Iris pigment epithelial cell (primary cell): ENCODE measurements at regions not wholly inside any gene's neighbourhood (a gene's known extent, or its start where the extent isn't known, plus 50 kb on each side); places are given as distances from the start of the nearest gene placed in this dataset.

Experiments
- DNase-seq: peaks from one replicate; pipeline ENCODE4 v3.0.0-alpha.2; 2011; ENCODE audit warnings: low read depth

DNA sequence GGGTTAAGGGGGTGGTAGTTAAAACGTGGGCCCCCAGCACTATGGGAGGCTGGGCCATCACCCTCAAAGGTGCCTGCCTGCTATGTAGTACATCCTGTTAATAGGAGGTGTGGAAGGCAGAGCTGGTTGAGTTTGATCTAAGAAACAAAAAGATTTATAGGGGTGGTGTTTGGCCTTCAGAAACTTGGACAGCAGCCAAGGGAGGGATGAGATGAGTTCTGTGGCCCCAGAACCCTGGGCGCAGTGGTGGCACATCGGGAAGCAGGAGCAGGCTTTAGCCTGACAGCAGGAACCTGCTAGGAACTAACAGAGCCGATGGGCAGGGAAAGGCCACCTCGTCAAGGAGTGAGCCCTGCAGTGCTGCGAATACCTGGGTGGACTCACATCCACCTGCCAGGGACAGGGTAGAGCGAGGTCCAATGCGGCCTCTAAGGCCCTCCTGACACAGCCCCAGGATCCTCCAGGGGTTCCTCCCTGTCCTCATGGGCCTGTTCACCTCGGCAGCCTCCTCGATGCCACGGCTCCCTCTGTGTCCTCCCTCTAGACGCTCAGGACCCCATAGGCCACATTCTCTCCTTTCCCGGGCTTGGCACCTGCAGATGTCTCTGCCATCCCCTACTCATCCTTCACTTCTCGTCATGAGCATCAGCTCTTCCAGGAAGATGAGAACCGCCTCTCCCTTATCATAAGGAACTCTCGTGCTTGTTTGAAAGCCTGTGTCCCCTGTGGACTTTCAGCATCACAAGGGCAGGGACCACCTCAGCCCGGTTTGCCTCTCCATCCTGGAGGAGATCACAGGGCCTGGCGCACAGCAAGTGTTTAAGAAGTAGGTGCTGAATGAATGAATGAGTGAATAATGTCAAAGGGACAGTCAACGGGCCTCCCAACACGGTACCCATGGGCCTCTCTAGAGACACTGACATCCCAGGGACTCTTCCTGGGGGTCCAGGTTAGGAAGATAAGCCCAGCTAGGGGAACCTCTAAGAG lies 103.5 kb upstream of the TNRC6C start:
- no peak for DNase-seq

DNA sequence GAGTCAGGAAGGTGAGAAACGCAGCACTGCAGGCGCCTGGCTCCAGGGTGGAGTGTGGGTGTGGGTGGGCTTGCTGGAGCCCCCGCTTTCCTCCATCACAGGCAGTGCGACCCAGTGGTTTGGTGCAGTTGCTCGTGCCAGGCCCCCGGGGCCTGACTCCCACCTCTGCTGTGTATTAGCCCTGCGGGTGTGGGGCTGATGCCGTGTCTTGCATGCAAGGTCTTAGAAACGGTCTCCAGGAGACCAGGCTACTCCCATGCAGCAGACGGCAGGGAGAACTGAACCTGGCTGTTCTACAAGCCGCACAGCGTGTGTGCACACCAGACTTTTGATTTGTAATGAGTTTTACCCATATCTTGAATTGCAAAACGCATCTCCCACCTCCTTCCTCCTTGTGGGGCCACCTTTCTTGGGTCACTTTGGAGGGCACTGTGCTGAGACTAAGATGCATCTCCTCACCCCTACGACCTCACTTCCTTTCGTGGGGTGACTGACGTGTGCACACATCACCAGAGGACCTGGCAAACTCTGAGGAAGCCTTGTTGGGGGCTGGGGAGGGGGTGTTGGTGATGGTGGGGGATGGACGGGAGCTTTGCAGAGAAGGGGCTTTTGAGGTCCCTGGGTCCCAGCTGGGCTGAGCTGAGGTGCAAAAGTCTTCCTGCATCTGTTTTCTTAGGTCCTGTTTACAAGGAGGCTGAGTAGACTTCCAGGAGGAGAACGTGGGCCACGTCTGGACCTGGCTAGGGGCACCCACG lies 101.8 kb upstream of the TNRC6C start:
- no peak for DNase-seq

DNA sequence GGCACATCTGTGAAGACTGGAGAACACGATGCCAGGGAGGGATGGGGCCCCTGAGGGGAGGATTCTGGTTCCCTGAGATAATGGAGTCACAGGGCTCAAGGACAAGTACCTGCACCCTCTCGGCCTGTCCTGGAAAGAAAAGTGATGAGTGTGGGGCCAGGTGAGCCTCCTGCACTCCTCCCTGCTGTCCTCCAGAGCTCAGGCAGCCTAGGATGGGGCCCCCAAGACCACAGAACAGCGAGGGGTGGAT lies 101.3 kb upstream of the TNRC6C start:
- DNase-seq, result no peak

DNA sequence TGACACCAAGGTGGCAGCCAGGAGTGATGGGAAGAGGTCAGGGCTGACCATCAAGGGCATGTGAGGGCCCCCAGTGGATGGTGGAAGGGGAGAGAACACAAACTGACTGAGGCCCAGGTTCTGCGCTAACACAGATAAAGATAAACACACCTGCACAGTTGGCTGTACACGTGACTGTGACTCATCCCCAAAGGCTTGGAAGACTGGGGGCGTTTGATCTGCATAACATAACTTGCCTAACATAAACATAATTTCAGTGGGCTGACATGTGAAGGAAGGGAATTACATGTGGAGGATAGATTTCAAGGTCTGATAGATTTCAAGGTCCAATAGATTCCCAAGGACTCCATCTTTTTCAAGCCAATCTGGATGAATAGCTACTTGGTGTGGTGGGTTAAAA lies 100.9 kb upstream of the TNRC6C start:
- no peak for DNase-seq

DNA sequence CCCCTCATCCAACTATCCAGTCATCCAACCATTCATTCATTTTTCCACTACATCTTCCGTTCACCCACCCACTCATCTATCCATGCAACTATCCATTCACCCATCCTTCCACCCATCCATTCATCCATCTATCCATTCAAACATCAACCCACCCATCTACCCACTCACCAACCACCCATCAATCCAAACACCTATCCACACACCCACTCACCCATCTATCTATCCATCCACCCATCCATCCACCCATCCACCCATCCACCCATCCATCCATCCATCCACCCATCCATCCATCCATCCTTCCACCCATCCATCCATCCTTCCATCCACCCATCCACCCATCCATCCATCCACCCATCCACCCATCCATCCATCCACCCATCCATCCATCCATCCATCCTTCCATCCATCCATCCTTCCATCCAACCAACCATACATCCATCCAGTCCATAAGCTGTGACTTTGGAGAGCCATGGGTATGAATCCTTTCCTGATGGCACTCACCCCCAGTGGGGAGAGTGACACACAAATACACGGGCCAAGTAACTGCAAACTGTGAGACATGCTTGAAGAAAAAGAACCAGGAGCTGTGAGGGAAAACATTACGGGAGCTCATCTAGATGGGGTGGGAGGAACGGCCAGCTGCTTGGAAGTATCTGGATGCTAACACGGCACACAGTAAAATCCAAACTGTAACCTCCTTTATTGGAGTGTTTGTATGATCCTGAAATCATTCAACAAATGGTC lies 100.0 kb upstream of the TNRC6C start:
- DNase-seq, result no peak

DNA sequence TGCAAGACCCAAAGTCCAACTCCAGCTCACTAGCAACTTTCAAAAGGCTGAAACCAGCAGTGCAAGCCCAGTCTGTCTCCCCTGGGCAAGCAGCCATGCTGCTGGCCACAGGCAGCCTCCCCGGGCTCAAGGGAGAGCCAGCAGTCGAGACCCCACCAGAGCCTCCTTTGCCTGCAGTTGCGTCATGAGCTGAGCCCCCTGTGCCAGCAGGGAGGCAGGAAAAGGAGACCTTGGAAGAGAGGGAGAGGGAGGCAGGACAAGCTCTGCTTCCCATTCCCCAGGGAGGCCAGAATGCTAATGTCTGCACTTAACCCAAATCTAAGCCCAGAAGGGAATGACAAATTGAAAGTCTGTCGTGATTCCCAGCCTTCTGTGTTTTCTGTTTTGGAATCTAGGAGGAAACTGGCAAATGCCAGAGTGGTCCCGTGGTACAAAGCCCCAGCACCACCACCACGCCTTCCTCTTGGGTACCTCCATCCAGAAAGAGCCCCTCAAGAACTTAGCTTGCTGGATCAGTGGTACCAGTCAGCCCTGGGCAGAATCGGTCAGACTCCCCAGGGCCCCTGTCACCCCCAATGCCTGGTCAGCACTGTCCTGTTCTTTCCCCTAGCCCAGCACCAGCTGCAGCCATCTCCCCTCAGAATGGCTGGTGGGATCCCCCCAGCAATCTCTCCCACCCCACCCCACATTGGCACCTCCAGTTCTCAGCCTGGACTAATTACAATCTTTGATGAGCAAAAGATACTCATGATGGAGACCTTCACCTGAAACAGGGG lies 99.3 kb upstream of the TNRC6C start:
- DNase-seq, result no peak

DNA sequence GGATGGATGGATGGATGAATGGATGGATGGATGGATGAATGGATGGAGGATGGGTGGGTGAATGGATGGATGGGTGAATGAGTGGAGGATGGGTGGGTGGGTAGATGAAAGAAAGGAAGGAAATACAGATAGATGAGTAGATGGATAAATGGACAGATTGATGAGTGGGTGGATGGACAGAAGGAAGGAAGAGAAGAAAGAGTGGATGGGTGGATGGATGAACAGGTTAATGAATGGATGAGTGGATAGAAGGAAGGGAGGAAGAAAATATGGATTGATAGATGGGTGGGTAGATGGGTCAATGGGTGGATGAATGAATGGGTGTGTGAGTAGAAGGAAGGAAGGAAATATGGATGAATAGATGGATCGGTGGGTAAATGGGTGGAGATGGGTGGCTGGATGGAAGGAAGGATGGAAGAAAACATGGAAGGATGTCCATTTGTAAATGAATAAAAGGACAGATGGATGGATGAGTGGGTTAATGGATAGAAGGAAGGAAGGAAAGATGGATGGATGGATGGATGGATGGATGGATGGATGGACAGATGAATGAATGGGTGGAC lies 97.3 kb upstream of the TNRC6C start:
- DNase-seq, result no peak

DNA sequence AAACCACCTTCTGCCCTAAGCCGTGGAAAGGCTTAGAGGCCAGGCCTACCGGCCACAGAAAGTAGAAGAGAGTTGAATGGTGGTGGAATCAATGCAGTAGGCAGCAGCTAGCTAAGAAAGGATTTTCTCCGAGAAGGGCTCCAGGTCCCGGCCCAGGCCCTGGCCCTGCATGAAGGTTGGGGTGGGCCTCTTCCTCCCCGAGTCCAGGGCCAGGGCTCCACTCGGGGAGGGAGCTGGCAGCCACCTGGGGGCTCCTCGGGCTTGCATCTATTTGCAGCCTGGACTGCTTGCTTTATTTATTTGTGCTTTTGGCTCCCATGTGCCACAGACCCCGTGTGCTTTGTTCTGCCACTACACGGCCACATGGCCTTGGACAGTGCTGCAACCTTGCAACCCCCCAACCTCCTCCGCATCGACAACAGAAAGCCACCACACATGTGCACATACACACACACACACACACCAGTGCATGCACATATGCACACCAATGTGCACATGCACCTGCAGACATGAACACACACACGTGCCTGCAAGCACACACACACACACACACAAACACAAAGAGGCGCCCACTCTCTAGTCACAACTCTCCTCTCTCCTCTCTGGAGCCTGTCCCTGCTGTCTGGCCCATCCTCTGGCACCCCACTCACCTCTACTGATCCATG lies 96.4 kb upstream of the TNRC6C start:
- no peak for DNase-seq

DNA sequence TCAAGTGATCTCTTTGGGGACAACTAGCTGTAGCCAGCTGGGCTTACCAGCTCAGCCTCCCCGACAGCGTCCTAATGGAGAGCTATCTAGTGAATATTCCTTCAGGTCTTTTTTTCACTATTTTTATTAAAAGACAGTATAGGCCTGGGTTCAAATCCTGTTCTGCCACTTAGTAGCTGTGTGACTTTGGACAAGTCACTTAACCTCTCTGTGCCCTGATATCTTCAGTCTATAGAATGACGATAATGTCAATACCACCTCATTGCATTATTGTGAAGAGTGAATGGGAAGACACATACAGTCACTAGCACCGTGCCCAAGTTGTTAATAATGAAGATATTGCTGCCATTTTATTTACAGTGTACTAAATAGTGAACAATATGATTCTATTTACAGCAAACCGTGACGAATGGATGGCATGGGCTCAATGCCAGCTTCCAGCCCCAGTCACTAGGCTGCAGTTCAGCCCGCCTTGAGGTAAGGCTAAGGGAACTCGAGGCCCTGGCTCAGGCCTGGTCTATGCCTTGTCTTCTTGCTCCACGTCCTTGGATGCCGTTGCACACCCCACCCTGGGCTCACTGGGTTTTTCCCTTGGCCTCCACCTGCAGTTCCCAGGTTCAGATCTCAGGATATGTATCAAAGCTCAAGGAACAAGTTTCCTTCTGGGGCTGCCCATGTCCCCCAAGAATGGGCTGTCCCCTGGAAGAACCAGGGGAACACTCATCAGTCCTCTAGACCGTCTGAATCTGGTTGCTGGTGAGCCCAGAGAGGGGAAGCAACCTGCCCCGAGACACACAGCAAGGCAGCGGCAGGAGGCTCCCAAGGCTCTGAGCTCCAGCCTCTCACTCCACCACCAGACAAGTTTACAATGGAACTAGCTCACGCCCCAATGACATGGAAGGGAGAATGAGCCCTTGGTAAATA lies 95.4 kb upstream of the TNRC6C start:
- no peak for DNase-seq

DNA sequence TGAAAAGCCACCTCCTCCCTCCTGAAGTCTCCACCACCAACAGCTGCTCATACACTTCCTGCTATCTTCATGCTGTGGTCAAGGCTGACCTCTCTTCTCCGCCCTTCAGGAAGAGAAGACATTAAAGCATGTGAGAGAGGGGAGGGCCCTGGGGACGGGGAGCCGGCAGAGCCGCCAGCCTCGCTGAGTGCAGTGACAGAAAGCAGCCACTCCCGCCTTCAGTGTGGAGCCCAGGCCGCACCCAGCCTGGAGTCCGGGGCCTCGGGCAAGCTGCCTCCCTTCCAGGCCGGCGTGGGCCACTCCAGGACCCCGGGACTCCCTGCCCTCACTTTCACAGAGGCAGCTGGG lies 94.7 kb upstream of the TNRC6C start:
- DNase-seq, result no peak

DNA sequence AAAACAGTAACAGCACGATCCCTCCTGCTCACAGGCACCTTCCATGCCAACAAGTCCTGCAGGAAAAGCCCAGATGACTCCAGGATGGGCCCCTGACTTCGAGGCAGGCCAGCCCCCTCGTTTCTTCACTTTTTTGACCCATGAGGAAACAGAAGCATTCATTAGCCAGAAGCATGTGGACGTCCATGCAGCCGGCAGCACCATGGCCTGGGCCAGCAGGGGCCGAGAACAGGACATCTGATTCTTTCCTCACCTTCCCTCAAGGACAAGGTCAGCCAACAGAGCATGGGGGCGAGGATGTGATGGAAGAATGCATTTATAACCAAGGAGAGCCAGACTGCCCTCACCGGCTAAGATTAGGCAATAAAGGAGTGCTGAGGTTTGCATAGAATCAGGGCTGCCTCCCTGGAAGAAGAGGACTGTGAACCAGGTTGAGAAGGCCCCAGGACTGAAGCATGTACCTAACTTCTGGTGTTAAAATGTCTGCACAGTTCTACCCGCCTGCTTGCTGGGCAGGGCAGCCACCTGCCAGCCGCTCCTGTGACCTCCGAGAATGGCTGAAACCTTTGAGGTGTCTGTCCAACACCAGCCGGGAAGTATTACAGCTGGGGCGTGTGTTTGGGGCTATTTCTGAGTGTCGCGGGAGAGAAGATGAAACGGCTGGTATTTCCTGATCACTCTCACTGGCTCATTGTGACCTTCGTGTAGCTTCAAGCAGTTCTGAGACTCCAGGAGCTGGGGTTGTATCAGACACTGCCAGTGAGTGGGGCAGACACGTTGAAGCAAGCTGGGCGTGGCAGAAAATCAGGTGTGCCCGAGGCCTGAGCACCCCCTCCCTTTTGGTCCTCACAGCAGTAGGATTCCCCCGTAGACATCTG lies 94.0 kb upstream of the TNRC6C start:
- no peak for DNase-seq

DNA sequence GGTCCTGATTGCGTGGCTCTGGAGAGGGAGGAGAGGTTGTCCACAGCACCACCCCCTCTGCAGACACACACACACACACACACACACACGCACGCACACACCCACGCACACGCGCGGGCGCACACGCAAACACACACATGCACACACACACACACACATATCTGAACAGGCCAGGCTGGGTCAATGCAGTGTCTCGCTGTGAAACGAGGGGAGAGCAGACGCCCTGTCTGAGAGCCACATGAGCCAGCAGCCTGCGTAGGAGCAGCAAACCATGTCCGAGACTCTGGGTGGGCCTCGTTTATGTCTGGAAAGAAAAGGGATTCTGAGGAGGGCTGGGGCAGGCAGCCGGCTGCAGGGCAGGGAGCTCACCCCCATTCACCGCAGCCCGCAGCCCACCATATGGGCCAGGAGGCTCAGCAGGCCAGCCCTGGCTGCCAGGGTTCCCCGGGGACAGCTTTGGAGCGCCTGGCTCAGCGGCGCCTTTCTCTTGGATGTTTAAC lies 93.3 kb upstream of the TNRC6C start:
- DNase-seq, result no peak

DNA sequence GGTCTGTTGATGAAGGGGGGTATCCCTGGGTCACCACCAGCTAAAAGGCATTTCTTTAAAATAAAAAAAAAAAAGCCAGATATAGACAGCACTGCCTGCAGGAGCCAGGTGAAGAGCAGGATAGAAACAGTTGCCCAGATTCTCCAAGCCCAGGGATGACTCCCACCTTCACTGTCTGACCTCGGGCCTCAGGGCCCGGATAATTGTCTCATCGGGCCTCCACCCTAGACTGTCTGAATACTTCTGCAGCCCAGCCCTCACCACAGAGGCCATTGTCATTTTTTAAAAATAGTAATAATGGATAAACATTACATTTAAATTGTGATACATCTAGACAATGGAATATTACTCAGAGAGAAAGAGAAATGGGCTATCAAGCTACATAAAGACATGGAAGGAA lies 92.8 kb upstream of the TNRC6C start:
- no peak for DNase-seq

DNA sequence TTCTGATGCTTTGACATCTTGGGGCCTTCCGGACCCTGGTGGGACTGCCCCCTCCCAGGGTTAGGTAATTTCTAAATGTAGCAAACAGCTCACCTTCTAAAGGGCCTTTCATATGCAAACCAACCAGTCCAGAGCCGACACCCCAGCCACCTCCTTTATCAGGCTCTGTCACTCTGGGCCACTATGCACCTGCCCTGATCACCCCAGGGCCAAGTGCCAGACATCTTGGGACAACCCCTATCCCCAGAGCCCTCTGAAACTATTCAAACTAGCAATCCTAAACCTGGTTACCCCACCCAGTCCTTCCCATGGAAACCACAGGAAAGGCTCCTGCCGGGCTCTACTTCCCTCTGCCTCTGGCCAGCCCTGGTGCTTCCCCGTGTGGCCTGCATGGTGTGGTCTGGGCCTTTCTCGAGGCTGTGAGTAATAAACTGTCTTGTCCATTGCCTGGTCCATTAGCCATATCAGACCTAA lies 91.2 kb upstream of the TNRC6C start:
- DNase-seq, result no peak

DNA sequence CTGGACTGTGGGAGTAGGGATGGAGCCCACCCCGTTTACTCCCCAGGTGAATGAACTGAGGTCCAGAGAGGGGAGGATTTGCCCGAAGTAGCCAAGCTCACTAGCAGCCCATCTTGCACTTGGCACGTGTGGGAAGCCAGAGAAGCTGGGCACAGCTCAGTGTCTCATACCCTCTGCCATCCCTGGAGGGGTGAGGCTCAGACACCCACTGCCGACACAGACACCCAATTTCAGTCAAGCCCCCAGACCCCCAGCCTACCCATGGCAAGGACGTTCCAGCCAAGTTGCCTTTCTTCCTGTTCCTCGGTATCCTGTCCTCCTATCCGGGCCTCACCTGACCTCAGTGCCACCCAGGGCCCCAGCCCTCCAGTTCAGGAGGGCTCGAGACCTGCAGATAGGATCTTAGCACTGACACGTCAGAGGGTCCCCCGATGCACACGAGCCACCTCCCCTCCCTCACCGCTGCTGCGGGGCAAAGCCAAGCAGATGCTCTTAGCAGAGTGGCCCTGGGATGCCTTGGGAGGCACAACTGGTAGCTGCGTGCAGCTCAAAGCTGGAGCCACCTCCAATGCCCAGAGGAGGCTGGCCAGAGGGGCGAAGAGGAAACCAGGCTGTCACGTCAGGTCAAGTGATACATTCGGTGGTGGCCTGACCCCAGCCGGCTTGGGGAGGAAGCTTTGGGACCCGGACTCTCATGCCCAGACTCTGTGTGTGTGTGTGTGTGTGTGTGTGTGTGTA lies 90.4 kb upstream of the TNRC6C start:
- no peak for DNase-seq

DNA sequence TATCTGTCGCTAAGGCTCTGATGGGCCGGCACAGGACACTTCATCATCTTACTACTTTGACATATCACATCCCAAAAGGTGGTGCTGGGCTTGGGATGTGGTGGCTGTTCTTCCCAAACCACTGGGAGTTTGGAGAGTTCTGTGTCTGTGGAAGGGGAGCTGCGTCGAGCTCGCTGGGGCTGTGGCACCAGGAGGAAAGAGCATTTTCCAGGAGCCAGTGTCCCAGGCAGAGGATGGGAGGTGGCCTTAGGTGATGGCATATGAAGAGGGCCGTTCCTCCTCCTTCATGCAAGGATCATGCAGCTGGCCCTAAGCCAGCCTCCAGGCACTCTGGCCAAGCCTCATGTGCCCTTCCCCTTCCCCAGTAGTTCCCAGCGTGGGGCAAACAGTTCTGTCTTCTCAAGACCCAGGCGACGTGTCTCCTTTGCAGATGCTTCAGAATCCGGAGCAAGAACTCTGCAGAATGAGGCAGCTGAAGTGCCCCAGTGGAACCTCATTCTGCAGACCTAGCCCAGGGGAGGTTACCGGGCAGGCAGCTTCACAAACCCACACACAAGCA lies 89.4 kb upstream of the TNRC6C start:
- no peak for DNase-seq

DNA sequence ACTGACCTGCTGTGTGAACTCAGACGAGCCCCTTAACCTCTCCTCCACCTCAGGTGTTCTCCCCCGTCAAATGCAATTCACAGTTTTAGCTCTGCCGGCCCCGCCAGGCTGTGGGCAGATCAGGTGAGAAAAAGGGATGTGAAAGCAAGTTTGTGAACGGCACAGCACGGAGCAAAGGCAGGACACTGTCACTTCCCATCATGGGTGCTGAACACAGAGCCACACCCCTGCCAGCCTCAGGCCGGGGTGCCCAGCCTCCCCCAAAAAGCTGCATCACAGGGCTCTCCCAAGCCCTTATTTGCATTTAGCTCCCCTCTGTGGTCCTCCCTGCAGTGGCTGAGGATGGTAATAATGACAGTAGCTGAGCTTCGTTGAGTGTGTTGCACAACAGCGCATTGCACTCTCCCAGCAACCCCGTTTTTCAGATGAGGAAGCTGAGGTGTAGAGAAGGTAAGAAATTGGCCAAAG lies 88.8 kb upstream of the TNRC6C start:
- DNase-seq, result no peak

DNA sequence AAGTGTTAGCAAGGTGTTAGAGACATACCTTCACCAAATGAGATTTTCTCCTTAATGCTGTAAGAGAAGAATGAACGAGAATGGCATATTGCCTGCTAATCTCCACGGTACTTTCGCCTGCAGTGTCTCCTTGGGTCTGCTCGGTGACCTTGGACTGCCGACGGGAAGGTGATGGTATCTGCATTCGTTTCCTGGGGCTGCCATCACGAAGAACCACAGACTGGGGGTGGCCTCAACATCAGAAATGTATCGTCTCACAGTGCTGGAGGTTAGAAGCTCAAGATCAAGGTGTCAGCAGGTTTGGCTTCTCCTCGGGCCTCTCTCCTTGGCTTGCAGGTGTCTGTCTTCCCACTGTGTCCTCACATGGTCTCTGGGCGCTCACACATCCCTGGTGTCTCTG lies 86.3 kb upstream of the TNRC6C start:
- DNase-seq, result no peak
